Lower leg skin (tissue), 3 donors: ENCODE measurements at regions not wholly inside any gene's neighbourhood (a gene's known extent, or its start where the extent isn't known, plus 50 kb on each side); places are given as distances from the start of the nearest gene placed in this dataset.

Source experiments
- CTCF ChIP-seq, 3 donors: fragments of 450-650 bp; IDR thresholded peaks; one replicate each; pipeline ENCODE4 v1.5.1; 2016; ENCODE audit warnings: antibody characterized with exemption in 3 of 3, mild to moderate bottlenecking in 3 of 3, moderate library complexity in 2 of 3
- POLR2A ChIP-seq, 2 donors: fragments of 450-650 bp; IDR thresholded peaks; one replicate each; pipeline ENCODE4 v1.6.1; 2016 to 2017; ENCODE audit warnings: antibody characterized with exemption in 2 of 2, mild to moderate bottlenecking in 1 of 2, moderate library complexity in 1 of 2

GRCh38 chr2:147506889-147507288 is 337.9 kb upstream of the ACVR2A start:
- TF ChIP-seq POLR2A (IDR thresholded peaks at IDR 0.05) (no peak), CTCF (IDR thresholded peaks at IDR 0.05) (no peak)
